GM12891 (cell line): ENCODE measurements at regions not wholly inside any gene's neighbourhood (a gene's known extent, or its start where the extent isn't known, plus 50 kb on each side); places are given as distances from the start of the nearest gene placed in this dataset.

Source experiments
- DNase-seq: peaks from one replicate; pipeline ENCODE4 v3.0.0; 2011; ENCODE audit warnings: low spot score; ENCODE audit not compliant: insufficient read length
- FAIRE-seq: peaks from 2 replicates; lab custom pipeline; 2011; peaks lifted over from hg19 to GRCh38; lab: Jason Lieb, UNC
- PAX5 ChIP-seq: IDR thresholded peaks from 2 replicates; pipeline ENCODE4 v1.6.1; 2011; ENCODE audit warnings: low read length, moderate library complexity, mild to moderate bottlenecking; ENCODE audit not compliant: insufficient read depth, severe bottlenecking
- POLR2A ChIP-seq: IDR thresholded peaks from 2 replicates; pipeline ENCODE4 v1.6.1; 2011; ENCODE audit warnings: low read depth, low read length, control low read depth
- POLR2AphosphoS5 ChIP-seq: IDR thresholded peaks from 2 replicates; pipeline ENCODE4 v1.6.1; 2011; ENCODE audit warnings: low read depth, low read length, control low read depth
- POU2F2 ChIP-seq: IDR thresholded peaks from 2 replicates; pipeline ENCODE4 v1.6.1; 2011; ENCODE audit warnings: low read depth, mild to moderate bottlenecking, control low read depth, low read length, moderate library complexity
- SPI1 ChIP-seq: IDR thresholded peaks from 2 replicates; pipeline ENCODE4 v1.6.1; 2011; ENCODE audit warnings: low read depth, low read length, control low read depth
- TAF1 ChIP-seq: IDR thresholded peaks from 2 replicates; pipeline ENCODE4 v1.6.1; 2011; ENCODE audit warnings: low read depth, low read length, control low read depth

DNA sequence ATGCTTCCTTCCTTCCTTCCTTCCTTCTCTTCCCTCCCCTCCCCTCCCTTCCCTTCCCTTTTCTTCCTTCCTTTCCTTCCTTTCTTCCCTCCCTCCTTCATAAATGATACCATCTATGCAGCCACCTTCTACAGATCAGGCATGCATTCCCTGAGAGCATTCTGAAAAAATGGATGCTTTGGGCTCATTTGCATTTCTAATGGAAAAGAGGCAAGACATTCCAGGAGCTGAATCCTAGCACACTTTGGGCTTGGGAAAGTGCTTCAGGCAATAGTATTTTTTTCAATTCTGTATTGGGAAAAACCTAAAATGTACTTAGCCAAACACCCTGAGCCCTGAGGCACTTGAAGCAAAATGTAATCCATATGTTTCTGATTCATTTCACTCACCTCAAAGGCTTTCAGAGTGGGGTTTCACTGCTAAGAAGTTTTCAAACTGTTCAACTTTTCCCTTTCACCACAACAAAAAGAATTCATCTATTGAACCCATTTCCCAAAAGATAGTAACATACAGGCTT lies 220.1 kb upstream of the RORA start:
- DNase-seq (no peak), FAIRE-seq (no peak)
- TF ChIP-seq SPI1, result no peak

GRCh38 chr15:61447981-61448380 lies 218.9 kb upstream of the RORA start:
- FAIRE-seq (peak; percentile 35), DNase-seq (no peak)
- no peak for TF ChIP-seq POU2F2
- no peak for TF ChIP-seq PAX5
- TF ChIP-seq POLR2AphosphoS5, result no peak
- no peak for TF ChIP-seq SPI1
- TF ChIP-seq TAF1, result no peak
- no peak for TF ChIP-seq POLR2A

- no peak for DNase-seq
- FAIRE-seq, result no peak
- TF ChIP-seq PAX5 (no peak), POLR2A (no peak)
These were observed 215.5 kb upstream of the RORA start for GRCh38 chr15:61444585-61444984.

- no peak for FAIRE-seq
- TF ChIP-seq POU2F2 (no peak), TAF1 (no peak), SPI1 (no peak), PAX5 (no peak), POLR2AphosphoS5 (no peak), POLR2A (no peak)
- no peak for DNase-seq
These were observed 213.7 kb upstream of the RORA start for GRCh38 chr15:61442821-61443220.

DNA sequence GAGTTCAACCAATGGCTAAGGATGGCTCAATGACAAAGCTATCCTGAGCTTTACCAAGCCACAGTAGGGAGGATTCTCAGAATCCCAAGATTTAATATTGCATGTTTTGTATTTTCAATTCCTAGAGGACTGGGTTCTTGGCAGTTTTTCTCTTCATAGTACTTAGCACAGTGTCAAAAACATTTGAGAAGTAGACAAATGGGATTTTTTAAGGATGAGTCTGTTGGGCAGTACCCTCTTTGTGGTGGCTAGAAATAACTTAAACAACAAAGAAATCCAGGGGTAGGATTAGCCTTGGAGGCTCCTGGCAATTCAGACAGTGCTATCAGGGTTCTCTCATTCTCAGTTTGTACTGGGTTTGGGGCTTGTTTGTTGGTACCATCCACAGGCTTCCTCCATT lies 212.8 kb upstream of the RORA start:
- TF ChIP-seq POU2F2 (no peak), TAF1 (no peak), SPI1 (no peak), PAX5 (no peak), POLR2AphosphoS5 (no peak), POLR2A (no peak)
- no peak for FAIRE-seq

GRCh38 chr15:61426466-61426865 lies 197.4 kb upstream of the RORA start:
- TF ChIP-seq SPI1 (no peak), TAF1 (no peak), PAX5 (no peak), POU2F2 (no peak), POLR2A (no peak), POLR2AphosphoS5 (no peak)
- FAIRE-seq, result no peak
- no peak for DNase-seq

More for the DNA sequence above, 212.8 kb upstream of the RORA start:
- no peak for DNase-seq

DNA sequence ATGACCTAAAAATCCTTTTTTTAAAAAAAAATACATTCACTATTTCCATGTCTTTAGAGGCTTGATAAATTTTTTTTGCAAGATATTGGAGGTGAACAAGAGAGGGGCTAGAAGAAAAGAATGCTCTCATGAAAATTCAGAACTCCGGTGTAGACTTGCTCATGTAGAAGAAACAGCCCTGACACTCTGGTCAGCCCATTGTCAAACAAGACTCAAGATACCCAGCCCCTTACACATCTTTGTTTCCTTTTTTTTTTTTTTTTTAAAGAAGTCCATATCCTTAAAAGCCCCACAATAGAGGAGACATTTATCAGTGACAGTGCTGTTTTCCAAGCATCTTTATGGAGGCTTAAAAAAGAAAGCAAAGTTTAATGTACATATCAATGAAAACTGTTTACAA lies 196.8 kb upstream of the RORA start:
- DNase-seq (no peak), FAIRE-seq (no peak)
- TF ChIP-seq POU2F2 (no peak), TAF1 (no peak), PAX5 (no peak), SPI1 (no peak), POLR2AphosphoS5 (no peak), POLR2A (no peak)

GRCh38 chr15:61422773-61423172 lies 193.7 kb upstream of the RORA start:
- FAIRE-seq, result no peak
- no peak for DNase-seq
- TF ChIP-seq POLR2A (no peak), TAF1 (no peak), SPI1 (no peak), POU2F2 (no peak), POLR2AphosphoS5 (no peak), PAX5 (no peak)

DNA sequence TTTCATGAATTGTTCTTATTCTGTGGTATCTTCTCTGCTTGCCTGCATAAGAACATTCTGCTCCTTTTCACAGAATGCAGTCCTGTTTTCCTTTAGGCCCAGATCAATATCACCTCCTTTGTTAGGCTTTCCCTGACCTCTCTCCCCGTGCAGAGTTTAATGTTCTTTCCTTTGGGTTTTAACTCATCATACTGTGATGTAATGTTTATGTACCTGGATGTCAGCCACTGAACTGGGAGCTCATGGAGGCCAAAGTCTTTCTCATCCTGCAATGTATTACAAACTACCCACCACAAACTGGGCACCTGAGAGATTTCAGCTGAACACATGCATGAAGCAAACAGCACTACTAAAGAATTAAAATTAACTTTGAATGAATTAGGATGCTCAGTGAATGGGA lies 192.8 kb upstream of the RORA start:
- TF ChIP-seq POU2F2 (no peak), SPI1 (no peak), POLR2AphosphoS5 (no peak), POLR2A (no peak), PAX5 (no peak), TAF1 (no peak)
- no peak for DNase-seq
- no peak for FAIRE-seq

DNA sequence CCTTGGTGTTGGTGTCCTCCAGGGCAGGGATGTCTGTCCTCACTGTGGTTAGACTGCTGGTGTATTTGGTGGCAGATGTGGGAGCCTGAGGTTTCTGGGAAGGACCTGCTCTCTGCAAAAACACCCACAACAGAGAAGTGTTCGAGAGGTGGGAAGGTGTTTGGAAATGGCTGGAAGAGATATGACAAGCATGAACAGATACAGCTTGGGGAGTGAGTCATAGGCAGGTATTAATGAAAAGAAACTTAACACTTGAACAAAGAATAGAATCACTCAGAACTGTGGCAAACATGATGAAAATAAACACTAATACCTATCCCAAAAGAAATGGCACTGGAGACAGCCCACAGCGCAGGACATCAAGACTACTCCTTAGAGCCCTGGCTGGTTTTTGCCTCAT lies 192.4 kb upstream of the RORA start:
- FAIRE-seq (no peak), DNase-seq (no peak)
- no peak for TF ChIP-seq TAF1
- TF ChIP-seq PAX5, result no peak
- no peak for TF ChIP-seq POU2F2
- no peak for TF ChIP-seq POLR2AphosphoS5
- no peak for TF ChIP-seq POLR2A
- no peak for TF ChIP-seq SPI1

DNA sequence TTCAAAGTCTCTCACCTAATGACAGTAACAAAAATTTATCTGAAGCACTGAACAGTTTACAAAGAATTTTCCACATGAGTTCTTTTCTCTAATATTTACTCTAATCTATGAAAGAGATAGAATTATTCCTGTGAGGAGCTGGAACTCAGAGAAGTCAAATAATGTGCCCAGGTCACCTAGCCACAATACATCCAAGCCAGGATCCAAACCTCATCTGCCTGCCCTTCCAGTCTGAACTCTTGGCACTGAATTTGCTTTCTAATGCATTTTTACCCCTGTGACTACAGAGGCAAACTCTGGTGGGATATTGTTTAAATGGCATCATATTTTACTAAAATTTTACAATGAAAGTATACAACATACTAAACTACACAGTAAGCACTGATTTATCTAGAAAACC lies 191.4 kb upstream of the RORA start:
- TF ChIP-seq PAX5 (no peak), POLR2A (no peak), SPI1 (no peak), POLR2AphosphoS5 (no peak), POU2F2 (no peak), TAF1 (no peak)
- DNase-seq (no peak), FAIRE-seq (no peak)

- DNase-seq, result no peak
- TF ChIP-seq PAX5, result no peak
- TF ChIP-seq POU2F2, result no peak
- no peak for TF ChIP-seq POLR2A
- no peak for TF ChIP-seq SPI1
- TF ChIP-seq TAF1, result no peak
- no peak for TF ChIP-seq POLR2AphosphoS5
- no peak for FAIRE-seq
These were observed 186.6 kb upstream of the RORA start for GRCh38 chr15:61415617-61416120.
